GM12878 (cell line): ENCODE measurements at regions not wholly inside any gene's neighbourhood (a gene's known extent, or its start where the extent isn't known, plus 50 kb on each side); places are given as distances from the start of the nearest gene placed in this dataset.

Experiments used
- ATAC-seq: fragments of 200-7000 bp; cut with Tn5 transposase; 3 replicates; pipeline ENCODE4 v1.9.1; 2020; ENCODE audit warnings: mild to moderate bottlenecking, moderate library complexity
- BruUV-seq: library from RNA; stranded (reverse); fragments of 400-500 nt; replicated peaks from 2 replicates; lab custom pipeline; 2021; lab: Mats Ljungman, UMichigan
- CTCF ChIA-PET: fragments of 300-600 bp; sonication (Branson Sonifier 250); formaldehyde crosslinking; extraction: SDS; loops from one replicate; lab custom pipeline; 2021; ENCODE audit warnings: inconsistent platforms; lab: Yijun Ruan, JAX
- POLR2A ChIA-PET: fragments of 350-600 bp; formaldehyde crosslinking; extraction: SDS; loops from one replicate; lab custom pipeline; 2021; ENCODE audit warnings: inconsistent platforms; lab: Charles Lee
- RAD21 ChIA-PET: fragments of 300-600 bp; sonication (Branson Sonifier 250); formaldehyde crosslinking; loops from one replicate; lab custom pipeline; 2023; ENCODE audit warnings: antibody characterized with exemption; ENCODE audit not compliant: unreplicated experiment; lab: Charles Lee
- SMC1A ChIA-PET: fragments of 300-600 bp; sonication (Branson Sonifier 250); formaldehyde crosslinking; loops from one replicate; lab custom pipeline; 2023; ENCODE audit not compliant: unreplicated experiment, uncharacterized antibody; lab: Charles Lee
- DNase-seq: peaks from one replicate; pipeline ENCODE4 v3.0.0-alpha.2; 2011; ENCODE audit warnings: low read depth, low spot score
- FAIRE-seq: peaks from 3 replicates; lab custom pipeline; 2011; peaks lifted over from hg19 to GRCh38; lab: Jason Lieb, UNC
- H2AFZ ChIP-seq: 2 replicates; pipeline ENCODE4 v1.6.0; 2011; ENCODE audit warnings: low read depth, low read length, control low read depth; ENCODE audit not compliant: control insufficient read depth
- H3K27ac ChIP-seq: 2 replicates; pipeline ENCODE4 v1.5.1; 2011; ENCODE audit warnings: control low read depth; ENCODE audit not compliant: control insufficient read depth, insufficient read depth
- H3K27me3 ChIP-seq, 2 experiments: replicated peaks in 1 of 2; 2 replicates each; pipeline versions ENCODE4 v1.6.0 to v1.6.1; 2011; ENCODE audit warnings: low read length in 1 of 2; ENCODE audit not compliant: control insufficient read depth in 2 of 2, insufficient read depth in 2 of 2
- H3K36me3 ChIP-seq, 2 experiments: 2 replicates each; pipeline ENCODE4 v1.5.1; 2011; ENCODE audit warnings: low read length in 1 of 2; ENCODE audit not compliant: control insufficient read depth in 2 of 2, insufficient read depth in 2 of 2
- H3K4me1 ChIP-seq: 2 replicates; pipeline ENCODE4 v1.6.1; 2011; ENCODE audit warnings: mild to moderate bottlenecking, low read length, moderate library complexity, mixed read lengths; ENCODE audit not compliant: control insufficient read depth, insufficient read depth
- H3K4me2 ChIP-seq: 2 replicates; pipeline ENCODE4 v1.6.0; 2011; ENCODE audit warnings: control low read depth; ENCODE audit not compliant: control insufficient read depth, insufficient read depth
- H3K4me3 ChIP-seq: fragments of 200-600 bp; sonication (generic); 2 replicates; pipeline ENCODE4 v1.5.1; 2016
- H3K79me2 ChIP-seq: 2 replicates; pipeline ENCODE4 v1.6.0; 2011; ENCODE audit warnings: low read length; ENCODE audit not compliant: control insufficient read depth, insufficient read depth
- H3K9ac ChIP-seq: 2 replicates; pipeline ENCODE4 v1.8.0; 2011; ENCODE audit warnings: low read length, control low read depth, mixed read lengths; ENCODE audit not compliant: control insufficient read depth, insufficient read depth
- H3K9me3 ChIP-seq: replicated peaks from 3 replicates; pipeline ENCODE4 v1.5.1; 2011; ENCODE audit warnings: mild to moderate bottlenecking, low read length; ENCODE audit not compliant: control insufficient read depth, insufficient read depth
- H4K20me1 ChIP-seq: 2 replicates; pipeline ENCODE4 v1.6.0; 2011; ENCODE audit not compliant: control insufficient read depth, insufficient read depth
- ATF7 ChIP-seq: fragments of 450-650 bp; IDR thresholded peaks from 2 replicates; pipeline ENCODE4 v1.6.1; 2016; ENCODE audit warnings: low read depth, mild to moderate bottlenecking
- BACH1 ChIP-seq: fragments of 450-650 bp; IDR thresholded peaks from 2 replicates; pipeline ENCODE4 v1.6.1; 2017; ENCODE audit warnings: mild to moderate bottlenecking, borderline replicate concordance
- CBX3 ChIP-seq: fragments of 200-600 bp; sonication (generic); IDR thresholded peaks from 2 replicates; pipeline ENCODE4 v1.6.1; 2016; ENCODE audit warnings: low read depth, borderline replicate concordance
- CREB1 ChIP-seq: IDR thresholded peaks from 2 replicates; pipeline ENCODE4 v1.6.1; 2012; ENCODE audit warnings: low read depth, mild to moderate bottlenecking, inconsistent platforms
- HDAC2 ChIP-seq: fragments of 200-600 bp; sonication (generic); IDR thresholded peaks from 2 replicates; pipeline ENCODE4 v1.6.1; 2017
- HDAC6 ChIP-seq: fragments of 200-600 bp; sonication (generic); IDR thresholded peaks from one replicate; pipeline ENCODE4 v1.8.0; 2017; ENCODE audit warnings: antibody characterized with exemption; ENCODE audit not compliant: unreplicated experiment
- LARP7 ChIP-seq: fragments of 450-650 bp; IDR thresholded peaks from 2 replicates; pipeline ENCODE4 v1.6.1; 2017; ENCODE audit warnings: mild to moderate bottlenecking
- MEF2B ChIP-seq: fragments of 450-650 bp; IDR thresholded peaks from 2 replicates; pipeline ENCODE4 v1.6.1; 2018; ENCODE audit warnings: mild to moderate bottlenecking, moderate library complexity; ENCODE audit not compliant: partially characterized antibody, poor library complexity, severe bottlenecking
- MYC ChIP-seq: IDR thresholded peaks from 2 replicates; pipeline ENCODE4 v1.6.1; 2011; ENCODE audit warnings: mild to moderate bottlenecking, low read length, moderate library complexity, inconsistent platforms; ENCODE audit not compliant: insufficient read depth, insufficient replicate concordance, insufficient read length, severe bottlenecking
- NBN ChIP-seq: fragments of 450-650 bp; IDR thresholded peaks from 2 replicates; pipeline ENCODE4 v1.6.1; 2016
- POLR2A ChIP-seq: IDR thresholded peaks from 2 replicates; pipeline ENCODE4 v1.6.1; 2011; ENCODE audit warnings: low read depth, mild to moderate bottlenecking, low read length
- SMAD5 ChIP-seq: IDR thresholded peaks from 2 replicates; pipeline ENCODE4 v1.6.1; 2016; ENCODE audit warnings: antibody characterized with exemption, low read depth
- SRF ChIP-seq, 2 experiments: IDR thresholded peaks; 2 replicates each; pipeline ENCODE4 v1.6.1; 2011; ENCODE audit warnings: low read depth in 2 of 2, low read length in 2 of 2, mild to moderate bottlenecking in 1 of 2, moderate library complexity in 1 of 2
- STAT3 ChIP-seq: IDR thresholded peaks from 2 replicates; pipeline ENCODE4 v1.6.1; 2011; ENCODE audit warnings: low read depth, low read length, improper control_type of control experiment
- YY1 ChIP-seq: IDR thresholded peaks from 2 replicates; pipeline ENCODE4 v1.6.1; 2011; ENCODE audit warnings: low read depth, mild to moderate bottlenecking, low read length
- ZNF217 ChIP-seq: fragments of 450-650 bp; IDR thresholded peaks from 2 replicates; pipeline ENCODE4 v1.6.1; 2017; ENCODE audit warnings: antibody characterized with exemption, mild to moderate bottlenecking
- ZNF24 ChIP-seq: fragments of 450-650 bp; IDR thresholded peaks from 2 replicates; pipeline ENCODE4 v1.6.1; 2017; ENCODE audit warnings: antibody characterized with exemption, mild to moderate bottlenecking
- ZNF622 ChIP-seq: fragments of 450-650 bp; IDR thresholded peaks from 2 replicates; pipeline ENCODE4 v1.6.1; 2017; ENCODE audit warnings: mild to moderate bottlenecking, inconsistent platforms
- WGBS: methylation state at CpG from one replicate; pipeline ENCODE4 v1.1.6; 2016; ENCODE audit warnings: low lambda C conversion rate; ENCODE audit not compliant: insufficient replicate concordance, insufficient coverage; ENCODE audit errors: missing lambda C conversion rate; 5-methylcytosine and 5-hydroxymethylcytosine counted together
- in situ Hi-C: fragments of 300-500 bp; cut with MboI; formaldehyde crosslinking; loops from 9 replicates; pipeline ENCODE4 v1.14.3; 2018; ENCODE audit warnings: mixed read lengths
- intact Hi-C: fragments of 100-400 bp; cut with micrococcal nuclease; formaldehyde crosslinking; loops from one replicate; pipeline ENCODE4 v1.14.2; 2022; ENCODE audit not compliant: unreplicated experiment
- TF ChIP-seq, protein P1 (sequence below): fragments of 450-650 bp; IDR thresholded peaks from 2 replicates; pipeline ENCODE4 v1.6.1; 2017; ENCODE audit warnings: mild to moderate bottlenecking, moderate library complexity
- TF ChIP-seq, protein P2 (sequence below): IDR thresholded peaks from 2 replicates; pipeline ENCODE4 v1.6.1; 2012; ENCODE audit warnings: low read depth, low read length, improper control_type of control experiment

- TF ChIP-seq SRF (IDR thresholded peaks at IDR 0.05; ENCODE audit: low read depth in 2 of 2, low read length in 2 of 2), result no peak
- TF ChIP-seq, protein P1, sequence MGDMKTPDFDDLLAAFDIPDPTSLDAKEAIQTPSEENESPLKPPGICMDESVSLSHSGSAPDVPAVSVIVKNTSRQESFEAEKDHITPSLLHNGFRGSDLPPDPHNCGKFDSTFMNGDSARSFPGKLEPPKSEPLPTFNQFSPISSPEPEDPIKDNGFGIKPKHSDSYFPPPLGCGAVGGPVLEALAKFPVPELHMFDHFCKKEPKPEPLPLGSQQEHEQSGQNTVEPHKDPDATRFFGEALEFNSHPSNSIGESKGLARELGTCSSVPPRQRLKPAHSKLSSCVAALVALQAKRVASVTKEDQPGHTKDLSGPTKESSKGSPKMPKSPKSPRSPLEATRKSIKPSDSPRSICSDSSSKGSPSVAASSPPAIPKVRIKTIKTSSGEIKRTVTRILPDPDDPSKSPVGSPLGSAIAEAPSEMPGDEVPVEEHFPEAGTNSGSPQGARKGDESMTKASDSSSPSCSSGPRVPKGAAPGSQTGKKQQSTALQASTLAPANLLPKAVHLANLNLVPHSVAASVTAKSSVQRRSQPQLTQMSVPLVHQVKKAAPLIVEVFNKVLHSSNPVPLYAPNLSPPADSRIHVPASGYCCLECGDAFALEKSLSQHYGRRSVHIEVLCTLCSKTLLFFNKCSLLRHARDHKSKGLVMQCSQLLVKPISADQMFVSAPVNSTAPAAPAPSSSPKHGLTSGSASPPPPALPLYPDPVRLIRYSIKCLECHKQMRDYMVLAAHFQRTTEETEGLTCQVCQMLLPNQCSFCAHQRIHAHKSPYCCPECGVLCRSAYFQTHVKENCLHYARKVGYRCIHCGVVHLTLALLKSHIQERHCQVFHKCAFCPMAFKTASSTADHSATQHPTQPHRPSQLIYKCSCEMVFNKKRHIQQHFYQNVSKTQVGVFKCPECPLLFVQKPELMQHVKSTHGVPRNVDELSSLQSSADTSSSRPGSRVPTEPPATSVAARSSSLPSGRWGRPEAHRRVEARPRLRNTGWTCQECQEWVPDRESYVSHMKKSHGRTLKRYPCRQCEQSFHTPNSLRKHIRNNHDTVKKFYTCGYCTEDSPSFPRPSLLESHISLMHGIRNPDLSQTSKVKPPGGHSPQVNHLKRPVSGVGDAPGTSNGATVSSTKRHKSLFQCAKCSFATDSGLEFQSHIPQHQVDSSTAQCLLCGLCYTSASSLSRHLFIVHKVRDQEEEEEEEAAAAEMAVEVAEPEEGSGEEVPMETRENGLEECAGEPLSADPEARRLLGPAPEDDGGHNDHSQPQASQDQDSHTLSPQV, result no peak
- no peak for TF ChIP-seq ATF7
- no peak for TF ChIP-seq HDAC2
- TF ChIP-seq, all 136 proteins: peak for 0
Observed at GRCh38 chr13:100854006-100854405, 179.4 kb upstream of the TMTC4 start (continued).

- H4K20me1 ChIP-seq, result no peaks in the 10 kb centered on the region
- no peaks in the 10 kb centered on the region for H3K27me3 ChIP-seq
- H3K4me3 ChIP-seq, result no peak overlapping the region
- H3K79me2 ChIP-seq, result no peaks in the 10 kb centered on the region
- H3K4me2 ChIP-seq, result no peak overlapping the region
- WGBS, result 13% methylated on average over 5 of the region's 5 CpGs
- in situ Hi-C loops (no loop called here), intact Hi-C loops (no loop called here)
- H3K36me3 ChIP-seq, result no peaks in the 10 kb centered on the region
- ATAC-seq (no peak), FAIRE-seq (no peak), DNase-seq (no peak)
- CTCF ChIA-PET, result no interaction called here
- H3K27ac ChIP-seq, result no peak overlapping the region
- no TSS peak for BruUV-seq
- H3K4me1 ChIP-seq, result no peaks in the 10 kb centered on the region
- H3K9me3 ChIP-seq, result no peaks in the 10 kb centered on the region
- SMC1A ChIA-PET, result no interaction called here
- RAD21 ChIA-PET, result no interaction called here
- H3K9ac ChIP-seq, result no peak overlapping the region
- no peak overlapping the region for H2AFZ ChIP-seq
- POLR2A ChIA-PET, result no interaction called here
- TF ChIP-seq MEF2B, result no peak
- no peak for TF ChIP-seq POLR2A
- TF ChIP-seq ZNF24, result no peak
- TF ChIP-seq STAT3, result no peak
- no peak for TF ChIP-seq BACH1
- TF ChIP-seq ZNF217, result no peak
- TF ChIP-seq ZNF622, result no peak
- no peak for TF ChIP-seq LARP7
- no peak for TF ChIP-seq NBN
- no peak for TF ChIP-seq YY1
- TF ChIP-seq MYC, result no peak
- TF ChIP-seq CBX3, result no peak
- TF ChIP-seq, protein P2, sequence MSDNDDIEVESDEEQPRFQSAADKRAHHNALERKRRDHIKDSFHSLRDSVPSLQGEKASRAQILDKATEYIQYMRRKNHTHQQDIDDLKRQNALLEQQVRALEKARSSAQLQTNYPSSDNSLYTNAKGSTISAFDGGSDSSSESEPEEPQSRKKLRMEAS, result no peak
- TF ChIP-seq SMAD5, result no peak
- TF ChIP-seq CREB1, result no peak
- no peak for TF ChIP-seq HDAC6
Observed at GRCh38 chr13:100853434-100853833, 178.8 kb upstream of the TMTC4 start.
